ENCODE measurements at regions not wholly inside any gene's neighbourhood (a gene's known extent, or its start where the extent isn't known, plus 50 kb on each side); places are given as distances from the start of the nearest gene placed in this dataset.
A peak's percentile ranks its signal among the peaks of the same experiment; 100 is the strongest.

GRCh38 chr12:11549119-11549518, 100.4 kb upstream of the ETV6 start:
- no peak overlapping the region for H3K4me3 ChIP-seq
- no peak for TF ChIP-seq CTCF (IDR thresholded peaks at IDR 0.05)
- DNase-seq = no peak
- no peaks in the 10 kb centered on the region for H3K27me3 ChIP-seq
- no peaks in the 10 kb centered on the region for H3K36me3 ChIP-seq
- H3K9me3 ChIP-seq = no peaks in the 10 kb centered on the region
- intact Hi-C loops (cut with DNase I; ENCODE audit: low total_unique reads) = no loop called here
- H3K4me1 ChIP-seq = peaks cover 0 to 26% (median 12%) of the 10 kb centered on the region in 4 donors
- no peak overlapping the region for H3K27ac ChIP-seq

GRCh38 chr12:11553871-11554533, 95.5 kb upstream of the ETV6 start:
- peak; percentile 58 to 60 for TF ChIP-seq CTCF (IDR thresholded peaks at IDR 0.05)
- Histone ChIP-seq H3K4me1 (peaks cover 0 to 21% (median 11%) of the 10 kb centered on the region in 4 donors), H3K4me3 (peak overlapping the region; percentile 7 to 50), H3K27ac (peak overlapping the region; percentile 43 to 89), H3K9me3 (no peaks in the 10 kb centered on the region), H3K36me3 (no peaks in the 10 kb centered on the region), H3K27me3 (no peaks in the 10 kb centered on the region)
- DNase-seq = peak in 1 of 2 donors; percentile 50
- intact Hi-C loops (cut with DNase I; ENCODE audit: low total_unique reads) = loop anchor here (10.0 kb wide), 2 partner anchors 481 to 1361 kb away; no protein-coding TSS in a partner anchor

- peaks cover 0 to 21% (median 12%) of the 10 kb centered on the region in 4 donors for H3K4me1 ChIP-seq
- no peaks in the 10 kb centered on the region for H3K36me3 ChIP-seq
- no peak for TF ChIP-seq CTCF (IDR thresholded peaks at IDR 0.05)
- H3K27me3 ChIP-seq = no peaks in the 10 kb centered on the region
- H3K9me3 ChIP-seq = no peaks in the 10 kb centered on the region
- peak overlapping the region; percentile 50 to 55 for H3K4me3 ChIP-seq
- DNase-seq = no peak
- intact Hi-C loops (cut with DNase I; ENCODE audit: low total_unique reads) = loop anchor here (10.0 kb wide), 2 partner anchors 480 to 1360 kb away; no protein-coding TSS in a partner anchor
- peak overlapping the region; percentile 86 to 89 for H3K27ac ChIP-seq
Observed at GRCh38 chr12:11555195-11555594, 94.3 kb upstream of the ETV6 start.

- no peaks in the 10 kb centered on the region for H3K27me3 ChIP-seq
- H3K36me3 ChIP-seq = no peaks in the 10 kb centered on the region
- no peak for DNase-seq
- no peaks in the 10 kb centered on the region for H3K9me3 ChIP-seq
- no peak for TF ChIP-seq CTCF (IDR thresholded peaks at IDR 0.05)
- H3K4me3 ChIP-seq = peak overlapping the region; percentile 50 to 55
- intact Hi-C loops (cut with DNase I; ENCODE audit: low total_unique reads) = loop anchor here (10.0 kb wide), 2 partner anchors 479 to 1359 kb away; no protein-coding TSS in a partner anchor
- peaks cover 0 to 26% (median 12%) of the 10 kb centered on the region in 4 donors for H3K4me1 ChIP-seq
- H3K27ac ChIP-seq = peak overlapping the region; percentile 86 to 89
Observed at GRCh38 chr12:11555743-11556625, 93.5 kb upstream of the ETV6 start.

- peak overlapping the region; percentile 50 to 55 for H3K4me3 ChIP-seq
- H3K27me3 ChIP-seq = no peaks in the 10 kb centered on the region
- H3K36me3 ChIP-seq = no peaks in the 10 kb centered on the region
- no peak for TF ChIP-seq CTCF (IDR thresholded peaks at IDR 0.05)
- intact Hi-C loops (cut with DNase I; ENCODE audit: low total_unique reads) = loop anchor here (10.0 kb wide), 2 partner anchors 478 to 1358 kb away; no protein-coding TSS in a partner anchor
- peak overlapping the region; percentile 86 to 89 for H3K27ac ChIP-seq
- no peak for DNase-seq
- H3K4me1 ChIP-seq = peaks cover 0 to 33% (median 12%) of the 10 kb centered on the region in 4 donors
- no peaks in the 10 kb centered on the region for H3K9me3 ChIP-seq
Observed at GRCh38 chr12:11556682-11557081, 92.8 kb upstream of the ETV6 start.

Data from tibial artery (tissue), 4 donors.